K562 (cell line): ENCODE measurements at regions not wholly inside any gene's neighbourhood (a gene's known extent, or its start where the extent isn't known, plus 50 kb on each side); places are given as distances from the start of the nearest gene placed in this dataset.

Source experiments
- ATAC-seq: fragments of 200-7000 bp; cut with Tn5 transposase; 3 replicates; pipeline ENCODE4 v1.9.1; 2020; ENCODE audit warnings: moderate library complexity
- BruUV-seq: library from RNA; stranded (reverse); fragments of 400-500 nt; replicated peaks from 2 replicates; lab custom pipeline; 2021; lab: Mats Ljungman, UMichigan
- CTCF ChIA-PET: fragments of 300-600 bp; formaldehyde crosslinking; extraction: SDS; loops from one replicate; lab custom pipeline; 2021; ENCODE audit warnings: low intra/inter-chr PET ratio; lab: Yijun Ruan, JAX
- POLR2A ChIA-PET: fragments of 300-600, 350-650 bp; sonication (Branson Sonifier 250); formaldehyde crosslinking; extraction: SDS; loops from one replicate; lab custom pipeline; 2021; ENCODE audit warnings: antibody characterized with exemption, inconsistent platforms; lab: Yijun Ruan, JAX
- DNase-seq, 4 experiments: peaks; one replicate each; pipeline versions ENCODE4 v3.0.0 to v3.0.0-alpha.2; 2011 to 2018; ENCODE audit warnings: low spot score in 3 of 4, mixed read lengths in 3 of 4; ENCODE audit errors: extremely low read depth in 1 of 4
- FAIRE-seq: peaks from 2 replicates; lab custom pipeline; 2011; peaks lifted over from hg19 to GRCh38; lab: Jason Lieb, UNC
- H2AFZ ChIP-seq: 2 replicates; pipeline ENCODE4 v1.6.0; 2011; ENCODE audit warnings: low read depth, low read length, control low read depth, inconsistent platforms
- H3K27ac ChIP-seq: fragments of 200-600 bp; 3 replicates; pipeline ENCODE4 v1.8.0; 2011; ENCODE audit warnings: low read depth, mild to moderate bottlenecking, control low read depth, inconsistent platforms, low read length, moderate library complexity, mixed read lengths; ENCODE audit errors: extremely low read depth
- H3K27me3 ChIP-seq, 2 experiments: fragments of 300-600 bp in 1 of 2; 2 replicates in 1 of 2; 3 replicates in 1 of 2; pipeline versions ENCODE4 v1.6.0 to v1.8.0; 2011; ENCODE audit warnings: inconsistent platforms in 2 of 2, low read length in 2 of 2, mild to moderate bottlenecking in 1 of 2, mixed read lengths in 1 of 2, moderate library complexity in 1 of 2; ENCODE audit not compliant: control insufficient read depth in 2 of 2, insufficient read depth in 2 of 2
- H3K36me3 ChIP-seq: fragments of 300-600 bp; 3 replicates; pipeline ENCODE4 v1.8.0; 2011; ENCODE audit warnings: mild to moderate bottlenecking, low read length, inconsistent platforms; ENCODE audit not compliant: control insufficient read depth, insufficient read depth
- H3K4me1 ChIP-seq, 2 experiments: fragments of 200-600 bp in 1 of 2; replicated peaks in 1 of 2; 2 replicates in 1 of 2; 3 replicates in 1 of 2; pipeline versions ENCODE4 v1.5.1 to v1.8.0; 2011; ENCODE audit warnings: inconsistent platforms in 2 of 2, low read length in 2 of 2, mild to moderate bottlenecking in 1 of 2, mixed read lengths in 1 of 2, moderate library complexity in 1 of 2; ENCODE audit not compliant: control insufficient read depth in 2 of 2, insufficient read depth in 2 of 2
- H3K4me2 ChIP-seq: 2 replicates; pipeline ENCODE4 v1.6.1; 2011; ENCODE audit warnings: low read length, control low read depth, inconsistent platforms, mixed read lengths; ENCODE audit not compliant: insufficient read depth
- H3K4me3 ChIP-seq: fragments of 200-600 bp; sonication (generic), shearing (Covaris generic); 2 replicates; pipeline ENCODE4 v1.5.1; 2016; ENCODE audit warnings: control low read depth, inconsistent platforms
- H3K79me2 ChIP-seq: fragments of 200-600 bp; 3 replicates; pipeline ENCODE4 v1.8.0; 2011; ENCODE audit warnings: low read length, inconsistent platforms; ENCODE audit not compliant: control insufficient read depth, insufficient read depth
- H3K9ac ChIP-seq, 2 experiments: 2 replicates each; pipeline versions ENCODE4 v1.6.0 to v1.6.1; 2011; ENCODE audit warnings: low read depth in 2 of 2, low read length in 2 of 2, control low read depth in 1 of 2, inconsistent platforms in 1 of 2, mild to moderate bottlenecking in 1 of 2, mixed read lengths in 1 of 2; ENCODE audit not compliant: insufficient read depth in 1 of 2
- H3K9me1 ChIP-seq: one replicate; pipeline ENCODE4 v1.6.0; 2011; ENCODE audit warnings: inconsistent platforms, mild to moderate bottlenecking, low read length, moderate library complexity; ENCODE audit not compliant: control insufficient read depth, insufficient read depth
- H3K9me3 ChIP-seq: replicated peaks from 2 replicates; pipeline ENCODE4 v1.5.1; 2011; ENCODE audit warnings: low read depth, low read length, inconsistent platforms; ENCODE audit not compliant: control insufficient read depth, insufficient read depth
- H4K20me1 ChIP-seq: replicated peaks from 2 replicates; pipeline ENCODE4 v1.6.1; 2011; ENCODE audit warnings: low read length, inconsistent platforms, mixed read lengths; ENCODE audit not compliant: control insufficient read depth, insufficient read depth
- CBX1 ChIP-seq: sonication (generic); IDR thresholded peaks from 2 replicates; pipeline ENCODE4 v1.6.1; 2016; ENCODE audit warnings: antibody characterized with exemption, low read depth, mild to moderate bottlenecking
- CREBBP ChIP-seq: IDR thresholded peaks from one replicate; pipeline ENCODE4 v1.6.1; 2012; ENCODE audit warnings: low read depth, mild to moderate bottlenecking, control low read depth, inconsistent platforms, low read length
- CREM ChIP-seq: IDR thresholded peaks from 2 replicates; pipeline ENCODE4 v1.6.1; 2014; ENCODE audit warnings: antibody characterized with exemption, low read depth
- HLTF ChIP-seq: fragments of 450-650 bp; IDR thresholded peaks from 2 replicates; pipeline ENCODE4 v1.6.1; 2016
- NRF1 ChIP-seq, 2 experiments: fragments of 450-650 bp; IDR thresholded peaks in 1 of 2; conservative IDR thresholded peaks in 1 of 2; 2 replicates each; pipeline ENCODE4 v1.6.1; 2014; ENCODE audit warnings: mild to moderate bottlenecking in 2 of 2
- YY1 ChIP-seq, 3 experiments: IDR thresholded peaks; 2 replicates each; pipeline ENCODE4 v1.6.1; 2011; ENCODE audit warnings: low read length in 2 of 3, mild to moderate bottlenecking in 2 of 3, moderate library complexity in 2 of 3, borderline replicate concordance in 1 of 3, control low read depth in 1 of 3, low read depth in 1 of 3; ENCODE audit not compliant: insufficient read depth in 3 of 3, insufficient replicate concordance in 2 of 3, control insufficient read depth in 1 of 3, insufficient read length in 1 of 3; ENCODE audit errors: extremely low read depth in 1 of 3
- WGBS: fragments of 100-300 bp; shearing (Covaris generic); methylation state at CpG from one replicate; pipeline ENCODE4 v1.1.6; 2016; ENCODE audit warnings: low coverage, mixed read lengths; ENCODE audit not compliant: insufficient coverage; ENCODE audit errors: missing lambda C conversion rate; 5-methylcytosine and 5-hydroxymethylcytosine counted together
- in situ Hi-C: fragments of 300-500 bp; cut with MboI; formaldehyde crosslinking; loops from 4 replicates; pipeline ENCODE4 v1.15.0; 2018; ENCODE audit warnings: inconsistent platforms, mixed read lengths
- intact Hi-C: fragments of 100-400 bp; cut with micrococcal nuclease; formaldehyde crosslinking; loops from 2 replicates; pipeline ENCODE4 v1.14.2; 2022
- TF ChIP-seq, protein P1 (sequence below): sonication (generic); formaldehyde crosslinking; IDR thresholded peaks from 2 replicates; pipeline ENCODE4 v1.8.0; 2022; ENCODE audit warnings: mild to moderate bottlenecking, missing genetic modification reagents
- TF ChIP-seq, protein P2 (sequence below): fragments of 200-800 bp; sonication (Bioruptor generic); IDR thresholded peaks from 2 replicates; pipeline ENCODE4 v1.6.1; 2016; ENCODE audit warnings: missing genetic modification characterization, missing compliant biosample characterization

DNA sequence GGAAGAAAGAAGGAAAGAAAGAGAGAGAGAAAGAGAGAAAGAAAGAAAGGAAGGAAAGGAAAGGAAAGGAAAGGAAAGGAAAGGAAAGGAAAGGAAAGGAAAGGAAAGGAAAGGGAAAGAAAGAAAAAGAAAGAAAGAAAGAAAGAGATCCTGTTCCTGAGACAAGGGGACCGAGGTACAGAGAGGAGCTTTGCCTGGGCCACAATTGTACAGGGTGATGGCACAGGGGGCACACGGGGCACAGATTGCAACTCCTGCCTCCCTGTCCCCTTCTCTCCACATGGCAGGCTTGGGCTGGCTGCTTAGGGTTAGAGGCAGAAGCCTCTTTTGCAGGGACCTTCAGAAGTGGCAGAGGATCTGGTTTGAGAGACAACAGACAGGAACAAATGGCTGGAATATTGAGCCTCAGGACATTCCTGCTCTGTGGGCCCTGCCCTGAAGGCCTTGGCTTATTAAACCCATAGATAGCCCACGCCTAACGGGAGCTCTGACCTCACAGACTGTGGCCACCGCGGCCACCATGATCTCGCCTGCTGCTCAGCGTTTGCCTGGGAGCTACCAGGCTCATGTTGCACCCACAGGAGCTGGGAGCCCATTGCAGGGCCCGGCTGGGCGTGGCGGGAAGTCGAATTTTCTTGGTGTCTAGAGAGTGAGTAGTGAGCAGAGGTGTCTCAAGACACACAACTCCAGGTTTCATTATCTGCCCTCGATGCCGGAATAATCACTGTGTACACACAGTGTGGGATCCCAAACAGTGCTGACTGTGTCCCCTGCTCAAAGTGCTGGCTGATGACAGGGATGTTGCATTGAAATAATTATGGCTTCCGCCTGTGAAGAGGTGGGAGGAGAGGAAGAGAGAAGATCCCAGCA lies 147.9 kb upstream of the NCOR2 start (continued):
- TF ChIP-seq YY1 (IDR thresholded peaks at IDR 0.05; ENCODE audit: borderline replicate concordance in 1 of 3, control insufficient read depth in 1 of 3, extremely low read depth in 1 of 3, insufficient read depth in 3 of 3, insufficient read length in 1 of 3, insufficient replicate concordance in 2 of 3, low read depth in 1 of 3, low read length in 2 of 3) (peak in 1 of 3 experiments; percentile 27), CREM (no peak; the same call in 1 of the 2 replicates), CREBBP (no peak), CBX1 (no peak), HLTF (0 out of 2 replicates have a peak, but pooled peaks have one; percentile 57)
- TF ChIP-seq, protein P1, sequence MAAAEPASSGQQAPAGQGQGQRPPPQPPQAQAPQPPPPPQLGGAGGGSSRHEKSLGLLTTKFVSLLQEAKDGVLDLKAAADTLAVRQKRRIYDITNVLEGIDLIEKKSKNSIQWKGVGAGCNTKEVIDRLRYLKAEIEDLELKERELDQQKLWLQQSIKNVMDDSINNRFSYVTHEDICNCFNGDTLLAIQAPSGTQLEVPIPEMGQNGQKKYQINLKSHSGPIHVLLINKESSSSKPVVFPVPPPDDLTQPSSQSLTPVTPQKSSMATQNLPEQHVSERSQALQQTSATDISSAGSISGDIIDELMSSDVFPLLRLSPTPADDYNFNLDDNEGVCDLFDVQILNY = 0 out of 2 replicates have a peak, but pooled peaks have one; percentile 28

DNA sequence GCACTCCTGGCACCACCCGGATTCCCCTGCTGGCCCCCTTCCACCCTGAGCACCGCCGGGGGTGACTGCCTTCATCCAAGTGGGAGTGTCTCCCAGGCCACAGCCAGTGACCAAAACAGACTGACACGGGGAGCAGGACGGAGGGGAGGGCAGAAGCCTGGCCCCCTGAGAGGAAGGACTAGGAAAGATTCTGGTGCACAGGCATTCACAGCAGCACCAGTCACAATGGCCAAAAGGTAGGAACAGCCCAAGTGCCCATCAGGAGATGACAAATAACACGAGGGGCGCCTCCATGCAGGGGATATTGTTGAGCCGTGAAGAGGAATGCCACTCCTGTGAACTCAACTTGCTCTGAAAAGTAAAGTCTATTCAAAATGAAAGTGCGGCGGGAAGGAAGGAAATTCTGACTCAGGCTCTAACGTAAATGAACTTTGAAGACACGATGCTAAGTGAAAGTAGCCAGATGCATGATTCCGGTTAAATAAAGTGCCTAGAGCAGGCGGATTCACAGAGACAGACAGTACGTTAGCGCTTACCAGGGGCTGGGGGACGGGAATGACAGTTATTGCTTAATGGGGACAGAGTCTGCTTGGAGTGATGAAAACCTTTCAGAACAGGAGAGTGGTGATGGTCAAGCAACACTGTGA lies 146.1 kb upstream of the NCOR2 start:
- Histone ChIP-seq H3K4me2 (peak overlapping the region; percentile 20; the same call in 1 of the 2 replicates), H3K4me3 (no peak overlapping the region), H3K9me3 (no peaks in the 10 kb centered on the region), H3K27me3 (peaks cover 14 to 36% of the 10 kb centered on the region in 2 experiments; a peak in 4 of 5 replicates), H4K20me1 (no peaks in the 10 kb centered on the region), H3K9me1 (no peaks in the 10 kb centered on the region), H3K36me3 (no peaks in the 10 kb centered on the region), H3K27ac (no peak overlapping the region), H3K9ac (peak overlapping the region in 1 of 2 experiments; percentile 45; a peak in 1 of 4 replicates), H2AFZ (peak overlapping the region; percentile 28; the same call in 1 of the 2 replicates), H3K79me2 (no peaks in the 10 kb centered on the region), H3K4me1 (peaks cover 15 to 16% of the 10 kb centered on the region in 2 experiments; a peak in 4 of 5 replicates)
- FAIRE-seq (peak; percentile 37), ATAC-seq (no peak), DNase-seq (no peak)
- in situ Hi-C loops (no loop called here), intact Hi-C loops (no loop called here)
- ChIA-PET CTCF (no interaction called here), POLR2A (interaction anchor here (2.8 kb wide), 1 partner anchor 11 kb away, joined by 13 read pairs; no protein-coding TSS in a partner anchor)
- TF ChIP-seq, protein P2, sequence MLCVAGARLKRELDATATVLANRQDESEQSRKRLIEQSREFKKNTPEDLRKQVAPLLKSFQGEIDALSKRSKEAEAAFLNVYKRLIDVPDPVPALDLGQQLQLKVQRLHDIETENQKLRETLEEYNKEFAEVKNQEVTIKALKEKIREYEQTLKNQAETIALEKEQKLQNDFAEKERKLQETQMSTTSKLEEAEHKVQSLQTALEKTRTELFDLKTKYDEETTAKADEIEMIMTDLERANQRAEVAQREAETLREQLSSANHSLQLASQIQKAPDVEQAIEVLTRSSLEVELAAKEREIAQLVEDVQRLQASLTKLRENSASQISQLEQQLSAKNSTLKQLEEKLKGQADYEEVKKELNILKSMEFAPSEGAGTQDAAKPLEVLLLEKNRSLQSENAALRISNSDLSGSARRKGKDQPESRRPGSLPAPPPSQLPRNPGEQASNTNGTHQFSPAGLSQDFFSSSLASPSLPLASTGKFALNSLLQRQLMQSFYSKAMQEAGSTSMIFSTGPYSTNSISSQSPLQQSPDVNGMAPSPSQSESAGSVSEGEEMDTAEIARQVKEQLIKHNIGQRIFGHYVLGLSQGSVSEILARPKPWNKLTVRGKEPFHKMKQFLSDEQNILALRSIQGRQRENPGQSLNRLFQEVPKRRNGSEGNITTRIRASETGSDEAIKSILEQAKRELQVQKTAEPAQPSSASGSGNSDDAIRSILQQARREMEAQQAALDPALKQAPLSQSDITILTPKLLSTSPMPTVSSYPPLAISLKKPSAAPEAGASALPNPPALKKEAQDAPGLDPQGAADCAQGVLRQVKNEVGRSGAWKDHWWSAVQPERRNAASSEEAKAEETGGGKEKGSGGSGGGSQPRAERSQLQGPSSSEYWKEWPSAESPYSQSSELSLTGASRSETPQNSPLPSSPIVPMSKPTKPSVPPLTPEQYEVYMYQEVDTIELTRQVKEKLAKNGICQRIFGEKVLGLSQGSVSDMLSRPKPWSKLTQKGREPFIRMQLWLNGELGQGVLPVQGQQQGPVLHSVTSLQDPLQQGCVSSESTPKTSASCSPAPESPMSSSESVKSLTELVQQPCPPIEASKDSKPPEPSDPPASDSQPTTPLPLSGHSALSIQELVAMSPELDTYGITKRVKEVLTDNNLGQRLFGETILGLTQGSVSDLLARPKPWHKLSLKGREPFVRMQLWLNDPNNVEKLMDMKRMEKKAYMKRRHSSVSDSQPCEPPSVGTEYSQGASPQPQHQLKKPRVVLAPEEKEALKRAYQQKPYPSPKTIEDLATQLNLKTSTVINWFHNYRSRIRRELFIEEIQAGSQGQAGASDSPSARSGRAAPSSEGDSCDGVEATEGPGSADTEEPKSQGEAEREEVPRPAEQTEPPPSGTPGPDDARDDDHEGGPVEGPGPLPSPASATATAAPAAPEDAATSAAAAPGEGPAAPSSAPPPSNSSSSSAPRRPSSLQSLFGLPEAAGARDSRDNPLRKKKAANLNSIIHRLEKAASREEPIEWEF (CRISPR knock-in tag) = no peak
- TF ChIP-seq NRF1 (conservative IDR thresholded peaks at IDR 0.05 in 1 of 2, IDR thresholded peaks at IDR 0.05 in 1 of 2) = 0 out of 4 replicates have a peak, but pooled peaks of 1 of the 2 experiments have one; percentile 4
- no TSS peak for BruUV-seq
- WGBS = 30% methylated on average over 13 of the region's 17 CpGs
